HepG2 (cell line): ENCODE measurements at regions not wholly inside any gene's neighbourhood (a gene's known extent, or its start where the extent isn't known, plus 50 kb on each side); places are given as distances from the start of the nearest gene placed in this dataset.

Experiments used
- ATF7 ChIP-seq, 2 experiments: fragments of 450-650 bp in 1 of 2; sonication (generic) in 1 of 2; formaldehyde crosslinking in 1 of 2; IDR thresholded peaks; 2 replicates each; pipeline versions ENCODE4 v1.4.0 to v1.6.1; 2016 to 2020; ENCODE audit warnings: antibody characterized with exemption in 1 of 2, mild to moderate bottlenecking in 1 of 2, missing genetic modification reagents in 1 of 2
- ATF7-NPFF ChIP-seq: sonication (generic); formaldehyde crosslinking; IDR thresholded peaks from 2 replicates; pipeline ENCODE4 v1.8.1; 2023; ENCODE audit warnings: mild to moderate bottlenecking, low read depth, missing genetic modification reagents, moderate library complexity
- BHLHE40 ChIP-seq: IDR thresholded peaks from 2 replicates; pipeline ENCODE4 v1.6.1; 2011; ENCODE audit warnings: low read length, improper control_type of control experiment
- EED ChIP-seq: sonication (generic); formaldehyde crosslinking; IDR thresholded peaks from 2 replicates; pipeline ENCODE4 v1.5.0; 2020; ENCODE audit warnings: mild to moderate bottlenecking, missing genetic modification reagents
- HMG20A ChIP-seq: IDR thresholded peaks from 2 replicates; pipeline ENCODE4 v1.6.1; 2016; ENCODE audit warnings: borderline replicate concordance
- HOXA7 ChIP-seq: sonication (generic); formaldehyde crosslinking; IDR thresholded peaks from 2 replicates; pipeline ENCODE4 v1.8.1; 2022; ENCODE audit warnings: mild to moderate bottlenecking, missing genetic modification reagents, moderate library complexity
- LBX2 ChIP-seq: sonication (generic); formaldehyde crosslinking; IDR thresholded peaks from 2 replicates; pipeline ENCODE4 v1.5.0; 2020; ENCODE audit warnings: missing genetic modification reagents, mild to moderate bottlenecking, borderline replicate concordance
- MTF1 ChIP-seq: sonication (generic); formaldehyde crosslinking; IDR thresholded peaks from 2 replicates; pipeline ENCODE4 v1.5.0; 2020; ENCODE audit warnings: missing genetic modification reagents
- MTF2 ChIP-seq: sonication (generic); formaldehyde crosslinking; IDR thresholded peaks from 2 replicates; pipeline ENCODE4 v1.5.0; 2020; ENCODE audit warnings: missing genetic modification reagents, borderline replicate concordance
- PAWR ChIP-seq: sonication (generic); formaldehyde crosslinking; IDR thresholded peaks from 2 replicates; pipeline ENCODE4 v1.4.0; 2020; ENCODE audit warnings: missing genetic modification reagents, mild to moderate bottlenecking, borderline replicate concordance
- PHF5A ChIP-seq: IDR thresholded peaks from one replicate; pipeline ENCODE4 v1.6.1; 2018; ENCODE audit warnings: low read depth, missing genetic modification reagents; ENCODE audit not compliant: unreplicated experiment
- POLR2A ChIP-seq, 2 experiments: IDR thresholded peaks; 2 replicates each; pipeline ENCODE4 v1.6.1; 2011; ENCODE audit warnings: low read depth in 2 of 2, low read length in 2 of 2, mild to moderate bottlenecking in 1 of 2, moderate library complexity in 1 of 2; ENCODE audit not compliant: insufficient read depth in 1 of 2
- TCF12 ChIP-seq, 2 experiments: fragments of 450-650 bp in 1 of 2; sonication (generic) in 1 of 2; formaldehyde crosslinking in 1 of 2; IDR thresholded peaks; 2 replicates each; pipeline versions ENCODE4 v1.6.1 to v1.8.0; 2017 to 2022; ENCODE audit warnings: antibody characterized with exemption in 1 of 2, mild to moderate bottlenecking in 1 of 2, missing genetic modification reagents in 1 of 2, moderate library complexity in 1 of 2
- ZFP36L2 ChIP-seq: sonication (generic); formaldehyde crosslinking; IDR thresholded peaks from 2 replicates; pipeline ENCODE4 v1.4.0; 2020; ENCODE audit warnings: missing genetic modification reagents
- ZFX ChIP-seq: sonication (generic); formaldehyde crosslinking; IDR thresholded peaks from 2 replicates; pipeline ENCODE4 v1.4.0; 2020; ENCODE audit warnings: mild to moderate bottlenecking, low read depth, missing genetic modification reagents, moderate library complexity
- ZNF101 ChIP-seq: sonication (generic); formaldehyde crosslinking; IDR thresholded peaks from 2 replicates; pipeline ENCODE4 v1.4.0; 2020; ENCODE audit warnings: mild to moderate bottlenecking, low read depth, missing genetic modification reagents, borderline replicate concordance
- ZNF329 ChIP-seq: sonication (generic); formaldehyde crosslinking; IDR thresholded peaks from 2 replicates; pipeline ENCODE4 v1.9.0; 2021; ENCODE audit warnings: low read depth, mild to moderate bottlenecking, missing genetic modification reagents
- TF ChIP-seq, protein P1 (sequence below): sonication (generic); formaldehyde crosslinking; IDR thresholded peaks from 2 replicates; pipeline ENCODE4 v1.9.0; 2021; ENCODE audit warnings: missing genetic modification reagents, borderline replicate concordance
- TF ChIP-seq, protein P2 (sequence below): sonication (generic); formaldehyde crosslinking; IDR thresholded peaks from 2 replicates; pipeline ENCODE4 v1.4.0; 2020; ENCODE audit warnings: missing genetic modification reagents, borderline replicate concordance
- TF ChIP-seq, protein P3 (sequence below): sonication (generic); formaldehyde crosslinking; IDR thresholded peaks from 2 replicates; pipeline ENCODE4 v1.5.1; 2020; ENCODE audit warnings: mild to moderate bottlenecking, missing genetic modification reagents, moderate library complexity

GRCh38 chr2:238523158-238524110, 96.7 kb downstream of the ASB1 start (continued):
- TF ChIP-seq ATF7 (IDR thresholded peaks at IDR 0.05), result no peak
- no peak; the same call in 1 of the 2 replicates for TF ChIP-seq ATF7 (CRISPR knock-in tag; IDR thresholded peaks at IDR 0.05)
- no peak for TF ChIP-seq EED (CRISPR knock-in tag)
- no peak for TF ChIP-seq TCF12 (IDR thresholded peaks at IDR 0.05)
- no peak for TF ChIP-seq TCF12 (CRISPR knock-in tag; IDR thresholded peaks at IDR 0.05)
- TF ChIP-seq POLR2A (IDR thresholded peaks at IDR 0.05; ENCODE audit: insufficient read depth in 1 of 2, low read depth in 2 of 2, low read length in 2 of 2), result no peak
- TF ChIP-seq ZFP36L2 (CRISPR knock-in tag), result no peak
- peak; percentile 52 for TF ChIP-seq ZFX (CRISPR knock-in tag)
- TF ChIP-seq PHF5A (CRISPR knock-in tag), result no peak
- peak; percentile 68 for TF ChIP-seq BHLHE40
- TF ChIP-seq ATF7-NPFF (CRISPR knock-in tag), result no peak
- no peak for TF ChIP-seq MTF2
- no peak for TF ChIP-seq HOXA7 (CRISPR knock-in tag)
- TF ChIP-seq, protein P1, sequence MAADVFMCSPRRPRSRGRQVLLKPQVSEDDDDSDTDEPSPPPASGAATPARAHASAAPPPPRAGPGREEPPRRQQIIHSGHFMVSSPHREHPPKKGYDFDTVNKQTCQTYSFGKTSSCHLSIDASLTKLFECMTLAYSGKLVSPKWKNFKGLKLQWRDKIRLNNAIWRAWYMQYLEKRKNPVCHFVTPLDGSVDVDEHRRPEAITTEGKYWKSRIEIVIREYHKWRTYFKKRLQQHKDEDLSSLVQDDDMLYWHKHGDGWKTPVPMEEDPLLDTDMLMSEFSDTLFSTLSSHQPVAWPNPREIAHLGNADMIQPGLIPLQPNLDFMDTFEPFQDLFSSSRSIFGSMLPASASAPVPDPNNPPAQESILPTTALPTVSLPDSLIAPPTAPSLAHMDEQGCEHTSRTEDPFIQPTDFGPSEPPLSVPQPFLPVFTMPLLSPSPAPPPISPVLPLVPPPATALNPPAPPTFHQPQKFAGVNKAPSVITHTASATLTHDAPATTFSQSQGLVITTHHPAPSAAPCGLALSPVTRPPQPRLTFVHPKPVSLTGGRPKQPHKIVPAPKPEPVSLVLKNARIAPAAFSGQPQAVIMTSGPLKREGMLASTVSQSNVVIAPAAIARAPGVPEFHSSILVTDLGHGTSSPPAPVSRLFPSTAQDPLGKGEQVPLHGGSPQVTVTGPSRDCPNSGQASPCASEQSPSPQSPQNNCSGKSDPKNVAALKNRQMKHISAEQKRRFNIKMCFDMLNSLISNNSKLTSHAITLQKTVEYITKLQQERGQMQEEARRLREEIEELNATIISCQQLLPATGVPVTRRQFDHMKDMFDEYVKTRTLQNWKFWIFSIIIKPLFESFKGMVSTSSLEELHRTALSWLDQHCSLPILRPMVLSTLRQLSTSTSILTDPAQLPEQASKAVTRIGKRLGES (CRISPR knock-in tag), result no peak
- TF ChIP-seq HMG20A, result peak; percentile 84; the same call in 1 of the 2 replicates
- TF ChIP-seq MTF1, result no peak
- TF ChIP-seq, protein P2, sequence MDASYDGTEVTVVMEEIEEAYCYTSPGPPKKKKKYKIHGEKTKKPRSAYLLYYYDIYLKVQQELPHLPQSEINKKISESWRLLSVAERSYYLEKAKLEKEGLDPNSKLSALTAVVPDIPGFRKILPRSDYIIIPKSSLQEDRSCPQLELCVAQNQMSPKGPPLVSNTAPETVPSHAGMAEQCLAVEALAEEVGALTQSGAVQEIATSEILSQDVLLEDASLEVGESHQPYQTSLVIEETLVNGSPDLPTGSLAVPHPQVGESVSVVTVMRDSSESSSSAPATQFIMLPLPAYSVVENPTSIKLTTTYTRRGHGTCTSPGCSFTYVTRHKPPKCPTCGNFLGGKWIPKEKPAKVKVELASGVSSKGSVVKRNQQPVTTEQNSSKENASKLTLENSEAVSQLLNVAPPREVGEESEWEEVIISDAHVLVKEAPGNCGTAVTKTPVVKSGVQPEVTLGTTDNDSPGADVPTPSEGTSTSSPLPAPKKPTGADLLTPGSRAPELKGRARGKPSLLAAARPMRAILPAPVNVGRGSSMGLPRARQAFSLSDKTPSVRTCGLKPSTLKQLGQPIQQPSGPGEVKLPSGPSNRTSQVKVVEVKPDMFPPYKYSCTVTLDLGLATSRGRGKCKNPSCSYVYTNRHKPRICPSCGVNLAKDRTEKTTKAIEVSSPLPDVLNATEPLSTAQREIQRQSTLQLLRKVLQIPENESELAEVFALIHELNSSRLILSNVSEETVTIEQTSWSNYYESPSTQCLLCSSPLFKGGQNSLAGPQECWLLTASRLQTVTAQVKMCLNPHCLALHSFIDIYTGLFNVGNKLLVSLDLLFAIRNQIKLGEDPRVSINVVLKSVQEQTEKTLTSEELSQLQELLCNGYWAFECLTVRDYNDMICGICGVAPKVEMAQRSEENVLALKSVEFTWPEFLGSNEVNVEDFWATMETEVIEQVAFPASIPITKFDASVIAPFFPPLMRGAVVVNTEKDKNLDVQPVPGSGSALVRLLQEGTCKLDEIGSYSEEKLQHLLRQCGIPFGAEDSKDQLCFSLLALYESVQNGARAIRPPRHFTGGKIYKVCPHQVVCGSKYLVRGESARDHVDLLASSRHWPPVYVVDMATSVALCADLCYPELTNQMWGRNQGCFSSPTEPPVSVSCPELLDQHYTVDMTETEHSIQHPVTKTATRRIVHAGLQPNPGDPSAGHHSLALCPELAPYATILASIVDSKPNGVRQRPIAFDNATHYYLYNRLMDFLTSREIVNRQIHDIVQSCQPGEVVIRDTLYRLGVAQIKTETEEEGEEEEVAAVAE, result no peak
- TF ChIP-seq, protein P3, sequence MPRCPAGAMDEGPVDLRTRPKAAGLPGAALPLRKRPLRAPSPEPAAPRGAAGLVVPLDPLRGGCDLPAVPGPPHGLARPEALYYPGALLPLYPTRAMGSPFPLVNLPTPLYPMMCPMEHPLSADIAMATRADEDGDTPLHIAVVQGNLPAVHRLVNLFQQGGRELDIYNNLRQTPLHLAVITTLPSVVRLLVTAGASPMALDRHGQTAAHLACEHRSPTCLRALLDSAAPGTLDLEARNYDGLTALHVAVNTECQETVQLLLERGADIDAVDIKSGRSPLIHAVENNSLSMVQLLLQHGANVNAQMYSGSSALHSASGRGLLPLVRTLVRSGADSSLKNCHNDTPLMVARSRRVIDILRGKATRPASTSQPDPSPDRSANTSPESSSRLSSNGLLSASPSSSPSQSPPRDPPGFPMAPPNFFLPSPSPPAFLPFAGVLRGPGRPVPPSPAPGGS (CRISPR knock-in tag), result no peak
- peak; percentile 61; the same call in 1 of the 2 replicates for TF ChIP-seq PAWR
- no peak for TF ChIP-seq ZNF101 (CRISPR knock-in tag)
- TF ChIP-seq ZNF329, result no peak
- TF ChIP-seq LBX2 (CRISPR knock-in tag), result no peak
